Ishikawa (cell line): ENCODE measurements at regions not wholly inside any gene's neighbourhood (a gene's known extent, or its start where the extent isn't known, plus 50 kb on each side); places are given as distances from the start of the nearest gene placed in this dataset.

Experiments used
- CEBPB ChIP-seq: IDR thresholded peaks from 2 replicates; pipeline ENCODE4 v1.6.1; 2012
- CREB1 ChIP-seq: IDR thresholded peaks from 2 replicates; pipeline ENCODE4 v1.6.1; 2012; ENCODE audit warnings: low read depth
- EGR1 ChIP-seq: IDR thresholded peaks from 2 replicates; pipeline ENCODE4 v1.6.1; 2012
- EP300 ChIP-seq: IDR thresholded peaks from 2 replicates; pipeline ENCODE4 v1.6.1; 2012; ENCODE audit warnings: borderline replicate concordance
- FOXM1 ChIP-seq: IDR thresholded peaks from 2 replicates; pipeline ENCODE4 v1.6.1; 2012; ENCODE audit warnings: low read depth, borderline replicate concordance
- NFIC ChIP-seq: IDR thresholded peaks from 2 replicates; pipeline ENCODE4 v1.6.1; 2012
- RAD21 ChIP-seq: IDR thresholded peaks from 2 replicates; pipeline ENCODE4 v1.6.1; 2012; ENCODE audit warnings: low read depth
- TAF1 ChIP-seq: IDR thresholded peaks from 2 replicates; pipeline ENCODE4 v1.6.1; 2012; ENCODE audit warnings: low read depth, mild to moderate bottlenecking
- TCF12 ChIP-seq: IDR thresholded peaks from 2 replicates; pipeline ENCODE4 v1.6.1; 2012; ENCODE audit warnings: low read depth
- TEAD4 ChIP-seq: IDR thresholded peaks from 2 replicates; pipeline ENCODE4 v1.6.1; 2012
- YY1 ChIP-seq: IDR thresholded peaks from 2 replicates; pipeline ENCODE4 v1.6.1; 2012; ENCODE audit warnings: low read depth
- ZBTB7A ChIP-seq: IDR thresholded peaks from 2 replicates; pipeline ENCODE4 v1.6.1; 2012; ENCODE audit warnings: low read depth
- TF ChIP-seq, protein P1 (sequence below): IDR thresholded peaks from 2 replicates; pipeline ENCODE4 v1.6.1; 2012
- TF ChIP-seq, protein P2 (sequence below): IDR thresholded peaks from 2 replicates; pipeline ENCODE4 v1.6.1; 2012
- TF ChIP-seq, protein P3 (sequence below): IDR thresholded peaks from 2 replicates; pipeline ENCODE4 v1.6.1; 2012; ENCODE audit warnings: low read depth, mild to moderate bottlenecking

DNA sequence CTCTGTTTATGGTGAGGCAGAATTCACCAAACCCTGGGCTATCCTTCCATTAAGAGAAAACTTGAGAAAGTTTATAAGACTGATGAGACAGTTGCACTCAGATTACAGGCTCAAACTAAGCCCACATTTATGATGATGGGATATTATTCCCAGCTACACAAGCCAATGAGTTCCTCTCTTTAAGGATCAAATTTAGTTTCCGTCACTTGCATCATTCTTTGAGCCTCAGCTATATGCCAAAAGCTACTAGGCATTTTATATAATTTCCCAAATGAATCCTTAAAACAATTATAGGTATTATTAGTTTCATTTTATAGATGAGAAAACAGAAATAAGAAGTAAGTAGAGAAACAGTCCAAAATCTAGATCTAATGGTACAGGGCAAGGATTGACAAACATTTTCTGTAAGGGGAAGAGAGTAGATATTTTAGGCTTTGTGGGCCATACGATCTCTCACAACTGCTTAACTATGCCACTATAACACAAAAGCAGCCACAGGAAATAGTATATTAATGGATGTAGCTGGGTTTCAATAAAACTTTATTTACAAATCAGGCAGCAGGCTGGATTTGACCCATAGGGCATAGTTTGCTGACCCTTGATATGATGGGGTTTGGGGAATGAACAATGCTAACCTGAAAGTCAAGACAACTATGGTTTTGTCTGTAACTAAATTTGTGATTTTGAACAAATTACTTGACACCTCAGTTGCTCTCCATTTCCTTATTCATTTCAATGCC lies 91.8 kb upstream of the PLXNC1 start:
- no peak for TF ChIP-seq CREB1
- TF ChIP-seq, protein P1, sequence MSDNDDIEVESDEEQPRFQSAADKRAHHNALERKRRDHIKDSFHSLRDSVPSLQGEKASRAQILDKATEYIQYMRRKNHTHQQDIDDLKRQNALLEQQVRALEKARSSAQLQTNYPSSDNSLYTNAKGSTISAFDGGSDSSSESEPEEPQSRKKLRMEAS: no peak
- no peak for TF ChIP-seq YY1
- TF ChIP-seq EP300: no peak
- TF ChIP-seq, protein P2, sequence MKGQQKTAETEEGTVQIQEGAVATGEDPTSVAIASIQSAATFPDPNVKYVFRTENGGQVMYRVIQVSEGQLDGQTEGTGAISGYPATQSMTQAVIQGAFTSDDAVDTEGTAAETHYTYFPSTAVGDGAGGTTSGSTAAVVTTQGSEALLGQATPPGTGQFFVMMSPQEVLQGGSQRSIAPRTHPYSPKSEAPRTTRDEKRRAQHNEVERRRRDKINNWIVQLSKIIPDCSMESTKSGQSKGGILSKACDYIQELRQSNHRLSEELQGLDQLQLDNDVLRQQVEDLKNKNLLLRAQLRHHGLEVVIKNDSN: no peak
- TF ChIP-seq TEAD4: no peak
- no peak for TF ChIP-seq TAF1
- TF ChIP-seq ZBTB7A: no peak
- TF ChIP-seq, protein P3, sequence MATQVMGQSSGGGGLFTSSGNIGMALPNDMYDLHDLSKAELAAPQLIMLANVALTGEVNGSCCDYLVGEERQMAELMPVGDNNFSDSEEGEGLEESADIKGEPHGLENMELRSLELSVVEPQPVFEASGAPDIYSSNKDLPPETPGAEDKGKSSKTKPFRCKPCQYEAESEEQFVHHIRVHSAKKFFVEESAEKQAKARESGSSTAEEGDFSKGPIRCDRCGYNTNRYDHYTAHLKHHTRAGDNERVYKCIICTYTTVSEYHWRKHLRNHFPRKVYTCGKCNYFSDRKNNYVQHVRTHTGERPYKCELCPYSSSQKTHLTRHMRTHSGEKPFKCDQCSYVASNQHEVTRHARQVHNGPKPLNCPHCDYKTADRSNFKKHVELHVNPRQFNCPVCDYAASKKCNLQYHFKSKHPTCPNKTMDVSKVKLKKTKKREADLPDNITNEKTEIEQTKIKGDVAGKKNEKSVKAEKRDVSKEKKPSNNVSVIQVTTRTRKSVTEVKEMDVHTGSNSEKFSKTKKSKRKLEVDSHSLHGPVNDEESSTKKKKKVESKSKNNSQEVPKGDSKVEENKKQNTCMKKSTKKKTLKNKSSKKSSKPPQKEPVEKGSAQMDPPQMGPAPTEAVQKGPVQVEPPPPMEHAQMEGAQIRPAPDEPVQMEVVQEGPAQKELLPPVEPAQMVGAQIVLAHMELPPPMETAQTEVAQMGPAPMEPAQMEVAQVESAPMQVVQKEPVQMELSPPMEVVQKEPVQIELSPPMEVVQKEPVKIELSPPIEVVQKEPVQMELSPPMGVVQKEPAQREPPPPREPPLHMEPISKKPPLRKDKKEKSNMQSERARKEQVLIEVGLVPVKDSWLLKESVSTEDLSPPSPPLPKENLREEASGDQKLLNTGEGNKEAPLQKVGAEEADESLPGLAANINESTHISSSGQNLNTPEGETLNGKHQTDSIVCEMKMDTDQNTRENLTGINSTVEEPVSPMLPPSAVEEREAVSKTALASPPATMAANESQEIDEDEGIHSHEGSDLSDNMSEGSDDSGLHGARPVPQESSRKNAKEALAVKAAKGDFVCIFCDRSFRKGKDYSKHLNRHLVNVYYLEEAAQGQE: no peak
- TF ChIP-seq RAD21: no peak
- TF ChIP-seq CEBPB: no peak
- no peak for TF ChIP-seq FOXM1
- TF ChIP-seq EGR1: no peak
- no peak for TF ChIP-seq TCF12
- no peak for TF ChIP-seq NFIC

DNA sequence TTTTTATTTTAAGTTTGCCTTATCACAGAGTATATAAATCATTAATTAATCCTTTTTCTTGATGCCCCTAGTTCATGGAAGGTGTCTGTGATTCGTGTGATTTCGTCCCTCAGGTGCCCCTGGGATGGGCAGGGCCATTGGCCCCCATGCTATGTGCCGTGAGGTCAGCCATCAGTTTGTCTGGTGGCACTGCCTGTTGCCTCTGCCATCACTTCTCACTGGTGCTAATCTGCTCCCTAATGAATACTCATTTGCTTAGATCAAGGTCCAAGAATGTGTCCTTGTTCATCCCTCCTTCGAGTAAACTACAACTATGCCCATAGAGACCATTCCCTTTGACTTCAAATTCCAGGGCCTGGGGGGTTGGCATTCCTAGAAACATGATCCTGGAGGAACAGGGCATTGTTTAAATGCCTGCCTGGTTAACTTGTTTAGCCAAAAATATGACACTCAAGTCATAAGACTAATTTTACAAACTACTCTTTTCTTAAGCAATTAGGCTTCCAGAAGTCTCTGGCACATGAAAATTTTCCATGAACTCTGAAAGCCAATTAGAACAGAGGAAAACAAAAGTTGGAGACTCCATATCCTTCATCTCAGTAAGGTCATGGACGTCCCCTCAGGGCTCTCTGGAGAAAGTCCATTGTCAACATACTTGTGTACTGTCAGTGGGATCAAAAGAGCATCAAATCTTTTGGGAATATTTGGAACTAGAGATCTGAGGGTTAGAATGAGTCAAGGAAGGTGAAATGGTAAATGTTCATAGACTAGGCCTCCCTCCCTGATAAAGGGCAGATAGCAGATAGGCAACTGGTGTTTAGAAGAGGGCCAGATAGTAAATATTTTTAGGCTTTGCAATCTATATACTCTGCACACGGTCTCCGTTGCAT lies 90.9 kb upstream of the PLXNC1 start:
- TF ChIP-seq, protein P3: no peak

DNA sequence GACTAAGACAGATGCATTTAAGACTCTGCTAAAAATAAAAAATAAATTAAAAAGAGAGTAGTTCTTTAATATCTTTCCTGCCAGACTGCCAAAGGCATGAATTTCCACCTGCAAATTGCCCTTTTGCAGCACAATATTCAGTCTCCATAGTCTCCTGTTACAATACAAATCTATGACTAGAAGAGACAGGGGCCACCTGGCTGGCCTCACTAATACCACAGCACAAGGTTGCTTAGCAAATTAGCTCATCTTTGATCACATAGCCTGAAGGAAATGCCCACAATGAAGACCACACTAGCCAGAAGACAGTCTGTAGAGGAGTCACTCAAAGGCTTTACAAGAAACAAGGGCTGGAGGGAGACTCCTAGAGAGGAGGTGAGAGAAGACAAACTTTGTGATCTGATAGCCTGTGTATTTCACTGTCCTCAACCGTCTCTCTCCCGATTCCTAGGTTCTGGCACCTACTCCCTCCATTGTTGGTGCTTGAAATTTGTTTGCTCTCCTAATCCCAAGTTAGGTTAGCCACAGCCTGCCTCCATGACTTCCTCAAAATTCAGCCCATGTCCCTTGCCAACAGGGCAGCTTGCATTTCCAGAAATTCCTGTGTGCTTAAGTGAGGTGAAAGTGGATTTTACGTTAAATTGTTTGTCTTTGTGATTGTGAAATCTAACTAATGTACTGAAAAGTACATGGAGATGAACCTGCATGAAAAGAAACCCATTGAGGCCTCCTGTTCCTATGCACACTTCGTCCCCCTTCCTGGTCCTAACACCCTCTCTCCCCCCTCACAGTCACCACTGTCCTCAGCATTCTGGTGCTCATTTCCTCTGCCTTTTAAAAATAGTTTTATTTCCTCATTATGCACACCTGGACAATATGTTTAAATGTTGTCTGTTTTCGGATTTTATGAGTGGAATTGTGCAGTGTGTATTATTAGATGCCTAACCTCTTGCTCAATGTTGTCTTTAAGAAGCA lies 88.7 kb upstream of the PLXNC1 start:
- TF ChIP-seq ZBTB7A (no peak), NFIC (no peak), TCF12 (no peak), TEAD4 (no peak), RAD21 (no peak), EGR1 (no peak), TAF1 (no peak), EP300 (no peak), CEBPB (no peak), YY1 (no peak), CREB1 (no peak), FOXM1 (no peak)
- TF ChIP-seq, protein P2: no peak
- TF ChIP-seq, protein P1: no peak
- TF ChIP-seq, protein P3: no peak
